ENCODE measurements at regions not wholly inside any gene's neighbourhood (a gene's known extent, or its start where the extent isn't known, plus 50 kb on each side); places are given as distances from the start of the nearest gene placed in this dataset.

GRCh38 chr6:102660303-102660702 is 1266.8 kb downstream of the GRIK2 start:
- 2% methylated on average over 5 of the region's 5 CpGs for WGBS (ENCODE audit: insufficient coverage, low coverage, missing lambda C conversion rate)
- intact Hi-C loops (cut with micrococcal nuclease) = no loop called here
- no peak for TF ChIP-seq GTF3C2 (IDR thresholded peaks at IDR 0.05; ENCODE audit: borderline replicate concordance, extremely low read depth, insufficient read length)
- no peak for TF ChIP-seq ZNF695 (CRISPR knock-in tag; IDR thresholded peaks at IDR 0.05)
- no peak for TF ChIP-seq ATF3 (IDR thresholded peaks at IDR 0.05)
- no peak for TF ChIP-seq ATF3 (CRISPR knock-in tag; conservative IDR thresholded peaks at IDR 0.05)
- TF ChIP-seq, protein P1, sequence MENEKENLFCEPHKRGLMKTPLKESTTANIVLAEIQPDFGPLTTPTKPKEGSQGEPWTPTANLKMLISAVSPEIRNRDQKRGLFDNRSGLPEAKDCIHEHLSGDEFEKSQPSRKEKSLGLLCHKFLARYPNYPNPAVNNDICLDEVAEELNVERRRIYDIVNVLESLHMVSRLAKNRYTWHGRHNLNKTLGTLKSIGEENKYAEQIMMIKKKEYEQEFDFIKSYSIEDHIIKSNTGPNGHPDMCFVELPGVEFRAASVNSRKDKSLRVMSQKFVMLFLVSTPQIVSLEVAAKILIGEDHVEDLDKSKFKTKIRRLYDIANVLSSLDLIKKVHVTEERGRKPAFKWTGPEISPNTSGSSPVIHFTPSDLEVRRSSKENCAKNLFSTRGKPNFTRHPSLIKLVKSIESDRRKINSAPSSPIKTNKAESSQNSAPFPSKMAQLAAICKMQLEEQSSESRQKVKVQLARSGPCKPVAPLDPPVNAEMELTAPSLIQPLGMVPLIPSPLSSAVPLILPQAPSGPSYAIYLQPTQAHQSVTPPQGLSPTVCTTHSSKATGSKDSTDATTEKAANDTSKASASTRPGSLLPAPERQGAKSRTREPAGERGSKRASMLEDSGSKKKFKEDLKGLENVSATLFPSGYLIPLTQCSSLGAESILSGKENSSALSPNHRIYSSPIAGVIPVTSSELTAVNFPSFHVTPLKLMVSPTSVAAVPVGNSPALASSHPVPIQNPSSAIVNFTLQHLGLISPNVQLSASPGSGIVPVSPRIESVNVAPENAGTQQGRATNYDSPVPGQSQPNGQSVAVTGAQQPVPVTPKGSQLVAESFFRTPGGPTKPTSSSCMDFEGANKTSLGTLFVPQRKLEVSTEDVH (IDR thresholded peaks at IDR 0.05; ENCODE audit: low read depth, partially characterized antibody) = no peak
- TF ChIP-seq HLTF (IDR thresholded peaks at IDR 0.05) = no peak
- TF ChIP-seq BRF1 (IDR thresholded peaks at IDR 0.05; ENCODE audit: borderline replicate concordance, extremely low read depth, insufficient read length) = no peak
- TF ChIP-seq ZNF785 (CRISPR knock-in tag; IDR thresholded peaks at IDR 0.05) = no peak
- no peak for TF ChIP-seq ZNF124 (CRISPR knock-in tag; IDR thresholded peaks at IDR 0.05)
- TF ChIP-seq HEY1 (CRISPR knock-in tag; IDR thresholded peaks at IDR 0.05; ENCODE audit: borderline replicate concordance) = no peak
- no peak for TF ChIP-seq CSDE1 (IDR thresholded peaks at IDR 0.05)
- TF ChIP-seq ZNF146 (CRISPR knock-in tag; IDR thresholded peaks at IDR 0.05; ENCODE audit: unreplicated experiment) = no peak
- TF ChIP-seq ZNF778 (CRISPR knock-in tag; IDR thresholded peaks at IDR 0.05) = no peak
- TF ChIP-seq RNF2 (IDR thresholded peaks at IDR 0.05) = no peak
- no peak for TF ChIP-seq NEUROD1 (IDR thresholded peaks at IDR 0.05; ENCODE audit: borderline replicate concordance, low read depth, low read length, partially characterized antibody)
- TF ChIP-seq ARID2 (IDR thresholded peaks at IDR 0.05) = no peak
- no peak for TF ChIP-seq CCAR2 (IDR thresholded peaks at IDR 0.05; ENCODE audit: low read depth, low read length)
- TF ChIP-seq SMARCB1 (IDR thresholded peaks at IDR 0.05; ENCODE audit: insufficient read length, low read depth) = no peak
- no peak for TF ChIP-seq NUFIP1 (IDR thresholded peaks at IDR 0.05; ENCODE audit: partially characterized antibody)

More at GRCh38 chr6:102660303-102660702, 1266.8 kb downstream of the GRIK2 start:
- Histone ChIP-seq H3K27ac (ENCODE audit: extremely low read depth, low read depth, low read length) (no peak overlapping the region), H3K27me3 (ENCODE audit: control insufficient read depth in 2 of 2, insufficient read depth in 2 of 2, low read length in 2 of 2) (no peaks in the 10 kb centered on the region), H3K4me1 (replicated peaks in 1 of 2; ENCODE audit: control insufficient read depth in 2 of 2, insufficient read depth in 2 of 2, low read length in 2 of 2) (no peaks in the 10 kb centered on the region), H2AFZ (ENCODE audit: low read depth, low read length) (no peak overlapping the region), H3K4me2 (ENCODE audit: insufficient read depth, low read length) (no peak overlapping the region), H3K4me3 (no peak overlapping the region), H3K36me3 (ENCODE audit: control insufficient read depth, insufficient read depth, low read length) (no peaks in the 10 kb centered on the region), H3K9me1 (ENCODE audit: control insufficient read depth, insufficient read depth, low read length) (no peaks in the 10 kb centered on the region), H3K9ac (ENCODE audit: insufficient read depth in 1 of 2, low read depth in 2 of 2, low read length in 2 of 2) (no peak overlapping the region), H3K9me3 (replicated peaks; ENCODE audit: control insufficient read depth, insufficient read depth, low read depth, low read length) (0 out of 2 replicates have a peak, but pooled peaks cover 2% of the 10 kb centered on the region), H3K79me2 (ENCODE audit: control insufficient read depth, insufficient read depth, low read length) (no peaks in the 10 kb centered on the region), H4K20me1 (replicated peaks; ENCODE audit: control insufficient read depth, insufficient read depth, low read length) (no peaks in the 10 kb centered on the region)
- ATAC-seq (no peak), FAIRE-seq (no peak), DNase-seq (ENCODE audit: extremely low read depth in 1 of 4, low spot score in 3 of 4) (no peak)
- ChIA-PET CTCF (ENCODE audit: low intra/inter-chr PET ratio) (no interaction called here), POLR2A (no interaction called here)
- in situ Hi-C loops (cut with MboI) = no loop called here
- BruUV-seq (replicated peaks) = no TSS peak
